BLaER1 treated with 17β-estradiol and CSF1 and Interleukin-3, amounts not matched to agents 10 nM and 100 nM (cell line): ENCODE measurements at regions not wholly inside any gene's neighbourhood (a gene's known extent, or its start where the extent isn't known, plus 50 kb on each side); places are given as distances from the start of the nearest gene placed in this dataset.
A peak's percentile ranks its signal among the peaks of the same experiment; 100 is the strongest.

Experiments
- H3K27ac ChIP-seq, 11 experiments: shearing (Covaris generic); formaldehyde crosslinking; 2 replicates each; pipeline ENCODE4 v1.8.1; 2022
- H3K27me3 ChIP-seq, 11 experiments: shearing (Covaris generic); formaldehyde crosslinking; 2 replicates each; pipeline ENCODE4 v1.8.1; 2022
- H3K36me3 ChIP-seq, 11 experiments: shearing (Covaris generic); formaldehyde crosslinking; 2 replicates each; pipeline ENCODE4 v1.8.1; 2022
- H3K4me1 ChIP-seq, 10 experiments: shearing (Covaris generic); formaldehyde crosslinking; 2 replicates each; pipeline ENCODE4 v1.8.1; 2022
- H3K4me2 ChIP-seq, 11 experiments: shearing (Covaris generic); formaldehyde crosslinking; 2 replicates each; pipeline ENCODE4 v1.8.1; 2022
- H3K4me3 ChIP-seq, 10 experiments: shearing (Covaris generic); formaldehyde crosslinking; 2 replicates each; pipeline ENCODE4 v1.8.1; 2022
- H3K9ac ChIP-seq, 11 experiments: shearing (Covaris generic); formaldehyde crosslinking; 2 replicates each; pipeline ENCODE4 v1.8.1; 2022
- H3K9me3 ChIP-seq, 11 experiments: shearing (Covaris generic); formaldehyde crosslinking; replicated peaks in 1 of 11; 2 replicates each; pipeline ENCODE4 v1.8.1; 2022
- H4K20me1 ChIP-seq, 11 experiments: shearing (Covaris generic); formaldehyde crosslinking; 2 replicates each; pipeline ENCODE4 v1.8.1; 2022
- Cebpa-rat ChIP-seq, 11 experiments: shearing (Covaris generic); IDR thresholded peaks; 2 replicates each; pipeline ENCODE4 v1.8.1; 2022

DNA sequence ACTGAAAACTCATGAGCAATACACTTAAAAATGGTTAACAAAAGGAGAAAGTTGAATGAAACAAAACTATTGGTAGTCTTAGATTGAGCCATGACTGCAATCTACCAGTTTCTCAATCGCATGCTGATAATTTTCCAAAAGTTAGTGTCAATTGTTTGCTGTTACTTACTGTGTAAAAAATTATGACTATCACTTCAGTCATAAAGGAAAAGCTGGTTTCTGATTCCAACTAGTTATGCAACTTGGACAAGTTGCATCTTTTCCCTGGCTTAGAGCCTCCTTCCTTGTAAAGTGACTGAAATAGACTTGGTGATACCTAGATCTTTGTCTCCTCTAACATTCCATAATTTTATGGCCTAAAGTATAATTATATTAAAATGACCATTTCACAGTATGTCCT is 88.3 kb upstream of the PAK5 start:
- no peak overlapping the region for H3K9ac ChIP-seq
- no peak overlapping the region for H3K4me3 ChIP-seq
- no peaks in the 10 kb centered on the region for H3K4me1 ChIP-seq
- H3K27me3 ChIP-seq, result no peaks in the 10 kb centered on the region
- H3K27ac ChIP-seq, result no peak overlapping the region
- no peak overlapping the region for H3K4me2 ChIP-seq
- H3K9me3 ChIP-seq, result no peaks in the 10 kb centered on the region
- TF ChIP-seq Cebpa-rat (IDR thresholded peaks at IDR 0.05), result no peak
- H3K36me3 ChIP-seq, result no peaks in the 10 kb centered on the region
- no peaks in the 10 kb centered on the region for H4K20me1 ChIP-seq

DNA sequence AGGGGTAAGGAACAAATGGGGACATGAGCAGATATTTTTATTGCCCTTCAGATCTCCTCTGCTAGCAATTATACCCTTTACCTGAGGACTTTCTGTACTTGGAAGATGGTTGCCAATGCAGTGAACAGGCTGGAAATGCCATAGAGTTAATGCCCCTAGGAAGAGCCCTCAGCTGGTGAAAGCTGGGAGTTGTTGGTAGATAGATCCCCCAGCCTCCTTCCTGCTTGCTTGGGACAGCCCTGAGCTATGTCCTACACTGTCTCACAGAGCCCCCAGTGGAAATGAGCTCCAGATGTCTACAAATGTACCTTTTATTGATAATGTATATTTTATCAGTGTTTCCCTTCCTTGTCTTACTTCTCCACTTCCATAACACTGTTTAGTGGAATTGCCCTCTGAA is 87.6 kb upstream of the PAK5 start:
- Histone ChIP-seq H3K36me3 (no peaks in the 10 kb centered on the region), H3K27ac (no peak overlapping the region), H3K4me1 (no peaks in the 10 kb centered on the region), H4K20me1 (no peaks in the 10 kb centered on the region), H3K4me2 (no peak overlapping the region), H3K9me3 (no peaks in the 10 kb centered on the region), H3K27me3 (no peaks in the 10 kb centered on the region), H3K9ac (no peak overlapping the region), H3K4me3 (no peak overlapping the region)
- TF ChIP-seq Cebpa-rat (IDR thresholded peaks at IDR 0.05), result no peak

DNA sequence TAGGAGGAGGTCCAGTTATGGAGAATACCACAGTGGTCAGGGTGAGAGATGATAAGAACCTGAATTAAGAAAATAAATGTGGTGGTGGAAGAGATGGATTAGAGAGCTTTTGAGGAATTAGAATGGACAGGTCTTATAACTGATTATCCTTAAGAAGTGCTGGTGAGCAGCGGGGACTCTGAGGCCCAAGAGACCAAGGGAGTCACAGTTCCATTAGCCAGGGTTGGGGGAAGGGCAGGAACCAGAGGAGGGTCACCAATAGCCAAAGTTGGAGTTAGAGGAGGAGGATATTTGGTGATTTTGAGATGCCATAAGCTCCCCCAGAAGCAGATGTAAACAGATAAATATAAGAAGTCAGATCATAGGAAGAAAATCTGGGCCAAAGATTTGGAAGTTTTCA is 87.1 kb upstream of the PAK5 start:
- Histone ChIP-seq H3K4me3 (no peak overlapping the region), H3K9me3 (no peaks in the 10 kb centered on the region), H4K20me1 (no peaks in the 10 kb centered on the region), H3K36me3 (no peaks in the 10 kb centered on the region), H3K27me3 (no peaks in the 10 kb centered on the region), H3K9ac (no peak overlapping the region), H3K4me2 (no peak overlapping the region), H3K27ac (no peak overlapping the region), H3K4me1 (no peaks in the 10 kb centered on the region)
- no peak for TF ChIP-seq Cebpa-rat (IDR thresholded peaks at IDR 0.05)

DNA sequence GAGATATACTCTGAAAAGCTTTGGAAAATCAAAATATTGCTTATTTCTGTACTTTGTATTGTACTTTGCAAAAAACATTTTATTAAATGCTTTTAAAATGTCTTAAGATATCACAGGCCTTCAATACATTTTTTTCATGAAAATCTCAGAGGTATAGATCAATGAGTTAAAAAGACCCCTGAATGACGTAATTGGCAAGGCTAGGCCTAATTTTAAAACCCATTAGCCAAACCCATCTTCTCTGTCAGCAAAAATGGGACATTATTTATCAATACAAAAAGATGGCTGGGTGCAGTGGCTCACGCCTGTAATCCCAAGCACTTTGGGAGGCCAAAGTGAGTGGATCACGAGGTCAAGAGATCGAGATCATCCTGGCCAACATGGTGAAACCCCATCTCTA is 84.8 kb upstream of the PAK5 start:
- no peak for TF ChIP-seq Cebpa-rat (IDR thresholded peaks at IDR 0.05)
- H4K20me1 ChIP-seq, result no peaks in the 10 kb centered on the region
- H3K9me3 ChIP-seq, result no peaks in the 10 kb centered on the region
- no peaks in the 10 kb centered on the region for H3K36me3 ChIP-seq
- peaks cover 0 to 15% (median 1%) of the 10 kb centered on the region in 10 experiments; a peak in 7 of 20 replicates for H3K4me1 ChIP-seq
- no peaks in the 10 kb centered on the region for H3K27me3 ChIP-seq
- no peak overlapping the region for H3K27ac ChIP-seq
- H3K9ac ChIP-seq, result no peak overlapping the region
- H3K4me3 ChIP-seq, result no peak overlapping the region
- H3K4me2 ChIP-seq, result no peak overlapping the region

DNA sequence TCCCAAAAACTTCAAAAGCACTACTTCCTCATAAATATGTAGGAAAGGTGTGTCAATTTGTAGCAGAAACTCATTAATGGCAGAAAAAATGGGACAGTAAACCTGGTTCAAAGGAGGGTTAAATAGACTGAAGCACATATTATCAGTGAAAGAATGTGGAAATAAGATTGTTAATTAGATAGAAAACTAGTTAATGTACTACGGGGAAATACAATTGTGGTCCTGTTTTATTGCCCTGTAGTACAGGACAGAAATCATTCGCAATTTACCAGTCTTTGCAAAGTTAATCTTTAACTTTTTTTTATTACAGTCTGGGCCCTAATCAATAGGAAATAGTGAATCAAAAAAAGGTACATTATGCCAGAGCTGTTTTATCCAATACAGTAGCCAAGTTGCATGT is 82.0 kb upstream of the PAK5 start:
- no peak for TF ChIP-seq Cebpa-rat (IDR thresholded peaks at IDR 0.05)
- H3K9me3 ChIP-seq, result no peaks in the 10 kb centered on the region
- no peak overlapping the region for H3K27ac ChIP-seq
- H3K27me3 ChIP-seq, result no peaks in the 10 kb centered on the region
- H3K9ac ChIP-seq, result no peak overlapping the region
- no peak overlapping the region for H3K4me3 ChIP-seq
- no peak overlapping the region for H3K4me2 ChIP-seq
- H3K36me3 ChIP-seq, result no peaks in the 10 kb centered on the region
- H3K4me1 ChIP-seq, result peaks cover 0 to 17% (median 1%) of the 10 kb centered on the region in 10 experiments; a peak in 7 of 20 replicates
- no peaks in the 10 kb centered on the region for H4K20me1 ChIP-seq

DNA sequence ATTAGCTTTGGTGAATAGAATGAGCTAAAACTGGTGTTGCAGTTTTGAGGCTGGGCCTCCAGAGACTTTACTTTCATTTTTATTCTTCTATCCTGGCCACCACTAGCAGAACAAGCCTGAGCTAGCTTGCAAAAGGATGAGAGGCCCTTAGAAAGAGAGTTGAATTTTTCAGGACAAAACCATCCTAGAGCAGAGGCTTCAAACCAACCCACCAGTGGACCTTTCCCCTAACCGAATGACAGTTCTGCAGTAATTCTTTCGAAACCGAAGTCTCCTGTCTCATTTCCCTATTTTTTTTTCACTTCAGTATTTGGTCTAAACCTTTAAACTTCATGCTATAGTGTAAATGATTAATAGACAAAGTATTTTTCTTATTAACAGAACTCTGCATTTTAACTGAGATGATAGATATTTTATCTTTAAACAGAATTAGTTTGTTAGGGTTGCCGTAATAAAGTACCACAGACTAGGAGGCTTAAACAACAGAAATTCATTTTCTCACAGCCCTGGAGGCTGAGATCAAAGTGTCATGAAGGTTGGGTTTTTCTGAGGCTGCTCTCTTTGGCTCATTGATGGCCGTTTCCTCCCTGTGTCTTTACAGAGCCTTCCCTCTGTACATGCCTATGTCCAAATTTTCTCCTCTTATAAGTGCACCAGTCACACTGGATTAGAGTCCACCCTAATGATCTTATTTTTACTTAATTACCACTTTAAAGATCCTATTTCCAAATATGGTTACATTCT is 80.6 kb upstream of the PAK5 start:
- H3K4me3 ChIP-seq, result no peak overlapping the region

DNA sequence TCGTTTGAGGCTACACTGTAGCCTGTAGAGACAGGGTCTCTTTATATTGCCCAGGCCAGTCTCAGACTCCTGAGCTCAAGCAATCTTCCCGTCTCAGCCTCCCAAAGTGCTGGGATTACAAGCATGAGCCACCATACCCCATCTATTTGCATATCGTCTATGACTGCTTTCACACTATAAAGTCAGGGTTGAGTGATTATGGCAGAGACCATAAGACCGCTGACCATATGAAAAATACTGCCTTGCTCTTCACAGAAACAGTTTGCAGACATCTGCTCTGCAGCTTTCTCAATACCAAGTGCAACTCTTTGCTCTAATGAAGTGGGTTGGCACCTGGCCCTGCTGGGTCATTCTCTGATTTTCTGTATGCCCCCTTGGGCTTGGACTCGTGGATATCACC is 79.5 kb upstream of the PAK5 start:
- TF ChIP-seq Cebpa-rat (IDR thresholded peaks at IDR 0.05), result no peak
- peaks cover 0 to 17% (median 1%) of the 10 kb centered on the region in 10 experiments; a peak in 7 of 20 replicates for H3K4me1 ChIP-seq
- H3K4me2 ChIP-seq, result peak overlapping the region in 1 of 11 experiments; percentile 50; a peak in 1 of 22 replicates
- no peak overlapping the region for H3K4me3 ChIP-seq
- H3K9ac ChIP-seq, result no peak overlapping the region
- H4K20me1 ChIP-seq, result no peaks in the 10 kb centered on the region
- no peaks in the 10 kb centered on the region for H3K9me3 ChIP-seq
- no peak overlapping the region for H3K27ac ChIP-seq
- no peaks in the 10 kb centered on the region for H3K27me3 ChIP-seq
- no peaks in the 10 kb centered on the region for H3K36me3 ChIP-seq

More for the DNA sequence above, 80.6 kb upstream of the PAK5 start:
- Histone ChIP-seq H3K9ac (no peak overlapping the region), H3K27me3 (no peaks in the 10 kb centered on the region), H3K36me3 (no peaks in the 10 kb centered on the region), H3K4me1 (peaks cover 0 to 17% (median 1%) of the 10 kb centered on the region in 10 experiments; a peak in 7 of 20 replicates), H3K27ac (peak overlapping the region in 2 of 11 experiments; percentile 30 to 54; a peak in 4 of 22 replicates), H3K9me3 (no peaks in the 10 kb centered on the region), H3K4me2 (peak overlapping the region in 5 of 11 experiments; percentile 9 to 50 (median 29); a peak in 8 of 22 replicates), H4K20me1 (no peaks in the 10 kb centered on the region)
- no peak for TF ChIP-seq Cebpa-rat (IDR thresholded peaks at IDR 0.05)

DNA sequence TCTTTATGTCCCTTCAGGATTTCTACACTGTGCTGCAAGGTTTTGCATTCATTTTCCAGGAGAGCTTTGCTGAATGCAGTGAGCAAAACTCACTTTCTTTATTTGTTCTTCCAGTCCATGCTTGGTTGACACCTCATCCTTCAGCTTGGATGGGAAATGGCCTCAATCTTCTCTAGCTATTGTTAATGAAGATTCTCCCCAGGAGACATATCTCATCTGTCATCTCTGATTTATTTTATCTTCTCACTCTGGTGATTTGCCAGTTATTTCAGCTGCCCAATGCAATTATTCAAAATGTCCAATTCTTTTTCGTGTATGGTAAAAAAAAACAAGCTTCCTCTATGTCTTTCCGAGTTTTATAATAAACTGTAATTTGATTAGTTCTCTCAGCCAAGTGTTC is 77.9 kb upstream of the PAK5 start:
- Histone ChIP-seq H3K4me3 (no peak overlapping the region), H4K20me1 (no peaks in the 10 kb centered on the region), H3K36me3 (no peaks in the 10 kb centered on the region), H3K4me2 (no peak overlapping the region), H3K27me3 (no peaks in the 10 kb centered on the region), H3K4me1 (peaks cover 0 to 17% (median 1%) of the 10 kb centered on the region in 10 experiments; a peak in 7 of 20 replicates), H3K9me3 (no peaks in the 10 kb centered on the region), H3K9ac (no peak overlapping the region), H3K27ac (no peak overlapping the region)
- TF ChIP-seq Cebpa-rat (IDR thresholded peaks at IDR 0.05), result no peak

DNA sequence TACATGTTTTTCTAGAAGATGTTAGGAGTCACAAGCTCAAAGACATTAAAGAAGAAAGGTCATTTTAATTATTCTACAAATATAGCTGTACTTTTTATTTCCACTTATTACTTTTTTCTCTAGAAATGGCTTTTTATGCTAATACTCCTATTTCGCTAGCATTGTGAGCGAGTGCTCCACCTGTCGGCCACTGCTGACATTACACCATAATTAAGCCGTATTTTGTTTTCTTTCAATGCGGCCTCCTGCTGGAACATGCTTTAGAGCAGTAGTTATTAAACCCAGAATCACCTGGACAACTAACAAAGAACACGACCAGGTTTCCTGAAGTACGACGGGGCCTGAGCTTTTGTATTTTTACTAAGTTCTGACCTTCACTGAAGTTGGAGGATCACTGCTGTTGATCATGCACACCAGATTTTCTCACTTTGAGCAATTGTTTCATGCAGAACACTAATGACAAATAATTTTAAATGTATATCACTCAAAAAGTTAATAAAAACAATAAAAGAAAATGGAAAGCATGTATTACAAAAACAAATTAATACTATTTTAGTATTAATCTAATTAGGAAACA is 74.1 kb upstream of the PAK5 start:
- Histone ChIP-seq H3K4me2 (no peak overlapping the region), H3K9me3 (no peaks in the 10 kb centered on the region)

DNA sequence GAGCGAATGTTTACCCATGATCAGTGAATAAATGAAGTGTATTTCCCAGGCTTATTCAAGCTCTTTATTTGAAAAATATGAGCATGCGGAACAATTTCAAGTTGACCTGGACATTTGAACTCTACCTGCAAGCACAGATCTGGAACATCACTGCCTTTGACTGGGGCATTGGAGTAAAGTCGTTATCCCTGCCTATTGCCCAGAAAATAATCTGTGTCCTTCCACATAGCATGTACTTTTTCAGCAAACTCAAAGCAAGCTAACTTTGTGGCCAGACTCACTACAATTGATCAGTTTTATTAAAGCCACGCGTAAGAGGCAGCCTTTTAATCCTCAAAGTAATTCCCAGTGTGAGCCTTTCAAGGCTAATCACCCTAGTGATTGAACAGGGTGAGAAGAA is 73.4 kb upstream of the PAK5 start:
- H3K27me3 ChIP-seq, result no peaks in the 10 kb centered on the region
- no peak overlapping the region for H3K4me3 ChIP-seq
- no peaks in the 10 kb centered on the region for H3K36me3 ChIP-seq
- H4K20me1 ChIP-seq, result no peaks in the 10 kb centered on the region
- no peaks in the 10 kb centered on the region for H3K4me1 ChIP-seq
- H3K4me2 ChIP-seq, result no peak overlapping the region
- H3K27ac ChIP-seq, result no peak overlapping the region
- TF ChIP-seq Cebpa-rat (IDR thresholded peaks at IDR 0.05), result no peak
- no peak overlapping the region for H3K9ac ChIP-seq
- no peaks in the 10 kb centered on the region for H3K9me3 ChIP-seq

More for the DNA sequence above, 74.1 kb upstream of the PAK5 start:
- no peak overlapping the region for H3K27ac ChIP-seq
- no peaks in the 10 kb centered on the region for H4K20me1 ChIP-seq
- no peak overlapping the region for H3K4me3 ChIP-seq
- no peaks in the 10 kb centered on the region for H3K36me3 ChIP-seq
- H3K27me3 ChIP-seq, result no peaks in the 10 kb centered on the region
- H3K4me1 ChIP-seq, result no peaks in the 10 kb centered on the region
- no peak overlapping the region for H3K9ac ChIP-seq
- TF ChIP-seq Cebpa-rat (IDR thresholded peaks at IDR 0.05), result no peak
